ENCODE measurements at regions not wholly inside any gene's neighbourhood (a gene's known extent, or its start where the extent isn't known, plus 50 kb on each side); places are given as distances from the start of the nearest gene placed in this dataset.

DNA sequence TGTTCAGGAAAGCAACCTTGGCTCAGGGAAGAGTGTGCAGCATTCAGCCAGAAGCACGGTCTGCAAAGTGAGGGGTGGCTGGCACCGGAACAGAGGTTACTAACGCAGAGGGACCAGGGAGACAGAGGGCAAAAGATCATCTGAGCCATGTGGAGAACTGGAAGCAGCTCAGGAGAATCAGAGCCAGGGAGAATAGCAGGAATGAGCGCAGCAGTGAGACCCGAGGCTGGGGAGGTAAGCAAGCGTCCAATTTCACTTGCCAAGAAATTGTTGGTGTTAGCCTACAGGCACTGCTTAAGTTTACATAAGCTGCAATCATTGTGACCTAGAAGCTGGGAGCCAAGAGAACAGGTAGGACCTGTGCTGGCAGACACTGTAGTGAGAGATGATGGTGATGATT, 372.6 kb upstream of the POU3F3 start:
- TF ChIP-seq, protein P1, sequence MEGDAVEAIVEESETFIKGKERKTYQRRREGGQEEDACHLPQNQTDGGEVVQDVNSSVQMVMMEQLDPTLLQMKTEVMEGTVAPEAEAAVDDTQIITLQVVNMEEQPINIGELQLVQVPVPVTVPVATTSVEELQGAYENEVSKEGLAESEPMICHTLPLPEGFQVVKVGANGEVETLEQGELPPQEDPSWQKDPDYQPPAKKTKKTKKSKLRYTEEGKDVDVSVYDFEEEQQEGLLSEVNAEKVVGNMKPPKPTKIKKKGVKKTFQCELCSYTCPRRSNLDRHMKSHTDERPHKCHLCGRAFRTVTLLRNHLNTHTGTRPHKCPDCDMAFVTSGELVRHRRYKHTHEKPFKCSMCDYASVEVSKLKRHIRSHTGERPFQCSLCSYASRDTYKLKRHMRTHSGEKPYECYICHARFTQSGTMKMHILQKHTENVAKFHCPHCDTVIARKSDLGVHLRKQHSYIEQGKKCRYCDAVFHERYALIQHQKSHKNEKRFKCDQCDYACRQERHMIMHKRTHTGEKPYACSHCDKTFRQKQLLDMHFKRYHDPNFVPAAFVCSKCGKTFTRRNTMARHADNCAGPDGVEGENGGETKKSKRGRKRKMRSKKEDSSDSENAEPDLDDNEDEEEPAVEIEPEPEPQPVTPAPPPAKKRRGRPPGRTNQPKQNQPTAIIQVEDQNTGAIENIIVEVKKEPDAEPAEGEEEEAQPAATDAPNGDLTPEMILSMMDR (IDR thresholded peaks at IDR 0.05; ENCODE audit: insufficient read depth, low read length): no peak
- TF ChIP-seq SPI1 (IDR thresholded peaks at IDR 0.05; ENCODE audit: borderline replicate concordance, low read depth): no peak
- TF ChIP-seq, protein P2, sequence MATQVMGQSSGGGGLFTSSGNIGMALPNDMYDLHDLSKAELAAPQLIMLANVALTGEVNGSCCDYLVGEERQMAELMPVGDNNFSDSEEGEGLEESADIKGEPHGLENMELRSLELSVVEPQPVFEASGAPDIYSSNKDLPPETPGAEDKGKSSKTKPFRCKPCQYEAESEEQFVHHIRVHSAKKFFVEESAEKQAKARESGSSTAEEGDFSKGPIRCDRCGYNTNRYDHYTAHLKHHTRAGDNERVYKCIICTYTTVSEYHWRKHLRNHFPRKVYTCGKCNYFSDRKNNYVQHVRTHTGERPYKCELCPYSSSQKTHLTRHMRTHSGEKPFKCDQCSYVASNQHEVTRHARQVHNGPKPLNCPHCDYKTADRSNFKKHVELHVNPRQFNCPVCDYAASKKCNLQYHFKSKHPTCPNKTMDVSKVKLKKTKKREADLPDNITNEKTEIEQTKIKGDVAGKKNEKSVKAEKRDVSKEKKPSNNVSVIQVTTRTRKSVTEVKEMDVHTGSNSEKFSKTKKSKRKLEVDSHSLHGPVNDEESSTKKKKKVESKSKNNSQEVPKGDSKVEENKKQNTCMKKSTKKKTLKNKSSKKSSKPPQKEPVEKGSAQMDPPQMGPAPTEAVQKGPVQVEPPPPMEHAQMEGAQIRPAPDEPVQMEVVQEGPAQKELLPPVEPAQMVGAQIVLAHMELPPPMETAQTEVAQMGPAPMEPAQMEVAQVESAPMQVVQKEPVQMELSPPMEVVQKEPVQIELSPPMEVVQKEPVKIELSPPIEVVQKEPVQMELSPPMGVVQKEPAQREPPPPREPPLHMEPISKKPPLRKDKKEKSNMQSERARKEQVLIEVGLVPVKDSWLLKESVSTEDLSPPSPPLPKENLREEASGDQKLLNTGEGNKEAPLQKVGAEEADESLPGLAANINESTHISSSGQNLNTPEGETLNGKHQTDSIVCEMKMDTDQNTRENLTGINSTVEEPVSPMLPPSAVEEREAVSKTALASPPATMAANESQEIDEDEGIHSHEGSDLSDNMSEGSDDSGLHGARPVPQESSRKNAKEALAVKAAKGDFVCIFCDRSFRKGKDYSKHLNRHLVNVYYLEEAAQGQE (IDR thresholded peaks at IDR 0.05; ENCODE audit: insufficient replicate concordance, low read depth): no peak

Measured in HL-60 (cell line).